A172 (cell line): ENCODE measurements at regions not wholly inside any gene's neighbourhood (a gene's known extent, or its start where the extent isn't known, plus 50 kb on each side); places are given as distances from the start of the nearest gene placed in this dataset.
"Not testable (repeated sequence)": the region's sequence is repeated elsewhere in the genome, so short reads cannot be mapped to it uniquely, and the experiment has no call there.

ENCODE experiments used
- DNase-seq: peaks from one replicate; pipeline ENCODE4 v3.0.0-alpha.2; 2015; ENCODE audit warnings: low spot score

GRCh38 chr3:101138817-101139216 lies 145.6 kb upstream of the ABI3BP start:
- DNase-seq = no peak

DNA sequence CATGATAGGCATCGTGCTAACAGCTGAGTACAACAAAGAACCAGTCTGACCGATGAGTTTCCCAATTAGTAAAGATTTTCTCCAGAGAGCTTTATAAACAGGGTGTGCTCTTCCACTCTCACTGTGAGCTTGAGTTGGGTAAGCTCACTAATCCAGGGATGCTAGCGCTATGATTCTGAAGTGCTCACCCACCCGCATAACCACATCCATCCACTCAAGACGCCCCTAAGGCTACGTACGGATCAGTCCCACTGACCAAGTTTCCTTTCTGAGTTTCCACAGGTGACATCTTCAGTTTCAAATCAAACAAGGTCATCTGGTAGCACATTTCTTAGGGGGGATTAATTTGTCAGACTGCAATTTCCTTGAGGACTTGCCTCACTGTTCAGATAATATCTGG lies 141.1 kb upstream of the ABI3BP start:
- no peak for DNase-seq

- DNase-seq = no peak
Observed at GRCh38 chr3:101133652-101134051, 140.4 kb upstream of the ABI3BP start.

DNA sequence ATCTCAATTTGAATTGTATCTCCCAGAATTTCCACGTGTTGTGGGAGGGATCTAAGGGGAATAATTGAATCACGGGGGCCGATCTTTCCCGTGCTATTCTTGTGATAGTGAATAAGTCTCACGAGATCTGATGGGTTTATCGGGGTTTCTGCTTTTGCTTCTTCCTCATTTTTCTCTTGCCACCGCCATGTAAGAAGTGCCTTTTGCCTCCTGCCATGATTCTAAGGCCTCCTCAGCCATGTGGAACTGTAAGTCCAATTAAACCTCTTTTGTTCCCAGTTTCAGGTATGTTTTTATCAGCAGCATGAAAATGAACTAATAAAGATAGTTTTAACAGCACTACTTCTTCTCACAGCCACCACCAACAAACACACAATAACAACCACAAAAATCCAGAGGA lies 140.0 kb upstream of the ABI3BP start:
- DNase-seq = not testable (repeated sequence)

GRCh38 chr3:101131767-101132166 lies 138.5 kb upstream of the ABI3BP start:
- DNase-seq = no peak

GRCh38 chr3:101128786-101129185 lies 135.6 kb upstream of the ABI3BP start:
- peak; percentile 11 for DNase-seq

DNA sequence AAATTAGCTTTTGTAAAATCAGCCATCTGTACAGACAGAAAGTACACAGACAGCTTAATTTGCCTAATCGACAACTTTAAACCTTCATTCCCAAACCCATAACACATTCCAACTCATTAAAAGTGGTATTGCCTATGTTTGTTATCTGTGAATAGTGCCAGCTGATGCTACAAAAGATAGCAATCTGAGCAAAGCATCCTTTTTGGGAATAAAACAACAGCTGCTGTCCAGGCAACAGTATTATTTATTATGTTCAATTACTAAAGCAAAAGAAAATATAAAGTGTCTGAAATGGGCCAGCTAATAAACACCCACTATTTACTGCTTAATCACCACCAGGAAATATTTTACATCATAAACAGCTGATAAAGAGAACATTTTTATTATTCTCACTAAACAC lies 134.8 kb upstream of the ABI3BP start:
- no peak for DNase-seq

DNA sequence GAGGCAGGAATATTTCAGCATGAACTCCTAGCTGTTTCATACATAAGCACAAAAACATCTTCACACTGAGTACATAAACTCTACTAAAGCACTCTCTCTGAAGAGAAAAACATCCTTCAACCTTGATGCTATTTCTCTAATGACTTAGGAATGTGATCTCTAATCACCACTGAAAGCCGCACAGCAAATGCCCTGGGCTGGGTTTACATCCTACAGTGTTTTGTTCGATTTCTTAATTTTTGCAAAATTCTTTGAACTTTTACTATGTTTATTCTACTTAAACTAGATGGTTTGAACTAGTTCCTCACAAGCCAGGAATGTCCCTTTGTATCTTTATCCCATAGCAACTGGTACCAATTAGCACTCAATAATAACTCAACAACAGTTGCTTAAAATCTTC lies 130.9 kb upstream of the ABI3BP start:
- no peak for DNase-seq

DNA sequence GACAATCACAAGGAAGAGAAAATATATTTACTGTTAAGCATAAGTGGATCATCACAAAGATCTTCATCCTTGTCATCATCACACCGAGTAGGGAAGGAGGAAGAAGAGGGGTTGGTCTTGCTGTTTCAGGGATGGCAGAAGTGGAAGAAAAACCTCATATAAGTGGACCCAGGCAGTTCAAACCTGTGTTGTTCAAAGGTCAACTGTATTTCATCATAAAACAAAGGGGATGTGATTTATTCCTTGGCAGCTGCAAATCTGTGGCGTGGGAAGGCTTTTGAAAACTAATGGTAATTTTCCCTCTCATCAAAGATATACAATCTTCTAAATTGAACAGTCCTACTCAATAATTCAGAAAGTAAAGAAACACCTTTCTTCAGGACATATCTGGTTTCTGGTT lies 129.9 kb upstream of the ABI3BP start:
- no peak for DNase-seq

GRCh38 chr3:101122681-101123080 lies 129.5 kb upstream of the ABI3BP start:
- no peak for DNase-seq

DNA sequence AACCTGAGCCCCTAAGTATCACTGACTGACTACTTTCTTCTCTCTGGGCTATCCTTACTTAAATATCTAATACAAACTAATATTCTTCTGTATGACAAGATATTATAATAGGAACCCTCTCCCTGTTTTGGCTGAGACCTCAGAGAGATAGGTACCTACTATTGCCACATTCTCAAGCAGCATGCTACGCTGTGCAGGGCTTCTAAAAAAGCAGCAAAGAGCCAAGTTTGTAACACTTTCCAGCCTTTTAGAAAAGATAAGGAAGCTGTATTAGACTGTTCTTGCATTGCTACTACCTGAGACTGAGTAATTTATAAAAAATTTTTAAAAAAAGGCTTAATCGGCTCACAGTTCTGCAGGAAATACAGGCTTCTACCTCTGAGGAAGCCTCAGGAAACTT lies 126.8 kb upstream of the ABI3BP start:
- DNase-seq = no peak

DNA sequence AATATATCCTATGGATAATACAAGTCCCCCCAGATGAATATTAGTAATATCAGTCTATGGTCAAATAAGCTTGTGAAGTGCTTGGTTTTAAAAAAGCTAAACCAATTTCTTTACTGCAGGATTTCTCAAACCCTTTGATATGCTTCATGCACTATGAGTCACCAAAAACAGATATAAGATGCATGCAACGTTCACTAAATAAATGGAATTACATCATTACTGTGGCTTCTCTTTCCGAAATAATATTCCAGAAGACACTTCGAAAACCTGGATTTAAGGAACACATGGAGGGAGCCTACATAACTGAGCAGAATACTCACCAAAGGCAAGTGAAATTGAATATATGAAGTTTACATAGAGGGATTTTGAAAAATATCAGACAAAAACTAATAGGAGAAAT lies 126.3 kb upstream of the ABI3BP start:
- no peak for DNase-seq

DNA sequence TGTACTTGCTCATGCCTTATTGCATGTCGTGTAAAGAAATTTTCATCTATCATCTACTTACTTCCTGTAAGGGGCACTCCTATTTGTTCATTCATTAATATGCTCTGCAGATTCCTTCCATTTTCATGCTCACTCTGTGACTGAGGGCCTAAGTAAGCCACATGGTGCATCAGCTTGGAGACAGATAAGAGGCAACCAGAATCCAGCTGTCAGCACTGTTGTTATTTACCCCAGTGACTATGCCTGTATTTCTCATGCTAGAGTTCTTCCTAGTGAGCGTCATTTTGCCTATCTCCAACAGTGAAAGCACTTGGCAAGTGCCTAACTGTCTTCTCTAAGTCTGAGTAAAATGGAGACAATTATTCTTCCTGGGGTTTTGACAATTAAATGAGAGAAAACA lies 124.8 kb upstream of the ABI3BP start:
- no peak for DNase-seq

DNA sequence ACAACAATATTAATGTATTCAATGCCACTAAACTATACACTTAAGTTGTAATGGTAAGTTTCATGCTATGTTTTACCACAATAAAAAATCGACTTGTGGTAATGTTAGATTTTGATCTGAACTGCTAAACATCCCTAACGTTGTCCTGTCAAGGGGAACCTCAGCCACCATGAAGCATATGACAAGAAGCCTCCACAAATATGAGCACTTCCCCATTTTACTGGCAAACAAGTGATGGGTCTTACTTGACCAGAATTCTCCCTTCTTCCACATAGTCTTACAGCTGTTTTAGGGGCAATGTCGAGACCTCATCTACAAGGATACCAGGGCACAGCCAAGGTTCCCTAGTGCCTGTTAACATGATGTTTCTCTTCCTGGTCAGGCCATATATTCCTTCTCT lies 124.2 kb upstream of the ABI3BP start:
- no peak for DNase-seq

DNA sequence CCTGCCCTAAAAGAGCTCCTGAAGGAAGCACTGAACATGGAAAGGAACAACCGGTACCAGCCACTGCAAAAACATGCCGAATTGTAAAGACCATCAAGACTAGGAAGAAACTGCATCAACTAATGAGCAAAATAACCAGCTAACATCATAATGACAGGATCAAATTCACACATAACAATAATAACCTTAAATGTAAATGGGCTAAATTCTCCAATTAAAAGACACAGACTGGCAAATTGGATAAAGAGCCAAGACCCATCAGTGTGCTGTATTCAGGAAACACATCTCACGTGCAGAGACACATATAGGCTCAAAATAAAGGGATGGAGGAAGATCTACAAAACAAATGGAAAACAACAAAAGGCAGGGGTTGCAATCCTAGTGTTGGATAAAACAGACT lies 117.1 kb upstream of the ABI3BP start:
- not testable (repeated sequence) for DNase-seq

DNA sequence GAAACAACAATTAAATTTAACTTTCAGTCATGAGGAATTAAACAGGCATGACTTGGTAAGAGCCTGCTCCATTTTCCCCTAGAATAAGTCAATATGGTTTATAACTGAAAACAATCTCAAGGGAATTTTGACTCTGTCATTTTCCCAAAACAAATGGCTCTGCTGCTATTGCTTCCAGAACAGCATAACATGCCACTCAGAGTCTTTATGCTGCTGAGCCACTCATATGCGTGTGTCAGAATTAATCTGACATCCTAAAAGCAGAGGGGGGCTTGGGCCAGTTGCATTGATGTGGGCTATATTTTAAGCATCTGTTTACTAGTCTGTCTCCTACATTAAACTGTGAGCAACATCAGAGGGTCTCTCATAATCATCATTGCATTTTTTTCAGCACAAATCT lies 111.1 kb upstream of the ABI3BP start:
- no peak for DNase-seq

- DNase-seq = no peak
Observed at GRCh38 chr3:101102678-101103296, 109.6 kb upstream of the ABI3BP start.

- DNase-seq = no peak
Observed at GRCh38 chr3:101100361-101101009, 107.3 kb upstream of the ABI3BP start.

DNA sequence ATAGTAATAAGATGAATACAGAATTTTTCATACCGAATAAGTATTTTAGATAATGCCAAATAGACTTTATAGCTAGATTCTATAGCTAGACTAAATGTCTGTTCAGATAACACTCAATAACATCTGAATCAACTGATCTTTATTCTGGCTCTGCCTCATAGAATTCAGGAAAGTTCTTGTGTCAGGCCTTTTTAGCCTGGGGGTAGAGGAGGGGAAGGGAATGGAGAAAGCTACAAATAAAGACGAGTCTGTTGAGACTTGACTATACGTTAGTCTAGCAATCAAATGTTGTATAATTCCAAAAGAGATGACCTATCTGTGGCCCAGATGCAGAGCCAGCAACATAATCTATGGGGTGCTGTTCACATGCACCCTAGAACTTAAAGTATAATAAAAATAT lies 106.6 kb upstream of the ABI3BP start:
- no peak for DNase-seq

DNA sequence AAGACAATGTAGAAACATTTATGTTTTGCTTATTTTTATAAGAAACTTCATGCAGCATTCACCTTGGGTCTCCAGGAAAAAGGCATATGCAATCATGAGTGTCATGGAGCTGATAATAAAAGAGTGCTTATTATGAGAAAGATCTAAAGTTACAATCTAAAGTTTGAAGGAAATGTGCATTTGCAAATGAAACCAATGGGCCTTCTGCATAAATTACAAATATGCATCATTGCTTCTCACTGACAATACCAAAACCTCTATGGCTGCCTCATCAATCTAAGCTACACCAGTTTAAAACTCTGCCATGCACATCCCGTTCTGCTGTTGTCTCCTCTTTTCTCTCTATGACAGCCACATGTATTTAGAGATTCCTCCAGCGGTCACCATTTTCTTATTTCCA lies 103.2 kb upstream of the ABI3BP start:
- DNase-seq = no peak

- no peak for DNase-seq
Observed at GRCh38 chr3:101095693-101096430, 102.6 kb upstream of the ABI3BP start.

DNA sequence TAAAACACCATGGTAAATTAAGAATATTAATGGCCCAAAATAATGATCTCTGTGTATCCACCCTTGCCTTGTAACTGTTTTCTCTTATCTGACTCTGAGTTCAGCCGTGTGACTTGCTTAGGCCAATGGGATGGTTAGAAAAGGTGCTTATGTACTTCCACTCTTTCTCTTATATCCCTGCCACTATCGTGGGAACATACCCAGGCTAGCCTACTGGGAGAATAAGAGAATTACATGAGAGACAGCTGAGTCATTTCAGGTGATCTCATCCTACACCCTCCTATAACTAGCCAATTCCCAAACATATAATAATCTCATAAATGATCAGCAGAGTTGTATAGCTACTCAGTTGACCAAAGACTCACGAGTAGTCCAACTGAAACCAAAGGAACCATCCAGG lies 98.3 kb upstream of the ABI3BP start:
- peak; percentile 68 for DNase-seq

GRCh38 chr3:101085752-101086151 lies 92.5 kb upstream of the ABI3BP start:
- DNase-seq = no peak
